Kidney (tissue), 13 donors: ENCODE measurements at regions not wholly inside any gene's neighbourhood (a gene's known extent, or its start where the extent isn't known, plus 50 kb on each side); places are given as distances from the start of the nearest gene placed in this dataset.

Experiments
- DNase-seq, 5 donors: peaks; one replicate each; pipeline ENCODE4 v3.0.0-alpha.2; 2013 to 2020
- FAIRE-seq: peaks from 2 replicates; lab custom pipeline; 2012; peaks lifted over from hg19 to GRCh38; lab: Jason Lieb, UNC
- H3K27ac ChIP-seq, 2 donors: one replicate each; pipeline ENCODE4 v1.7.0; 2013; ENCODE audit warnings: low read depth in 2 of 2, low read length in 2 of 2, inconsistent platforms in 1 of 2
- H3K27me3 ChIP-seq: one replicate; pipeline ENCODE4 v1.7.1; 2013; ENCODE audit warnings: low read length, inconsistent platforms; ENCODE audit not compliant: control insufficient read depth, insufficient read depth
- H3K36me3 ChIP-seq, 3 donors: one replicate each; pipeline versions ENCODE4 v1.7.0 to v1.7.1; 2013; ENCODE audit warnings: low read length in 3 of 3, control low read depth in 1 of 3, inconsistent platforms in 1 of 3; ENCODE audit not compliant: insufficient read depth in 3 of 3, control insufficient read depth in 2 of 3
- H3K4me1 ChIP-seq, 3 donors: one replicate each; pipeline versions ENCODE4 v1.7.0 to v1.7.1; 2013; ENCODE audit warnings: low read length in 3 of 3, inconsistent platforms in 1 of 3, low read depth in 1 of 3; ENCODE audit not compliant: control insufficient read depth in 2 of 3, insufficient read depth in 2 of 3
- H3K4me3 ChIP-seq, 3 donors: one replicate each; pipeline versions ENCODE4 v1.7.0 to v1.8.1; 2013; ENCODE audit warnings: low read length in 3 of 3, control low read depth in 1 of 3, inconsistent platforms in 1 of 3
- H3K9ac ChIP-seq, 3 donors: one replicate each; pipeline versions ENCODE4 v1.7.0 to v1.7.1; 2013; ENCODE audit warnings: low read length in 3 of 3, control low read depth in 1 of 3, inconsistent platforms in 1 of 3
- H3K9me3 ChIP-seq, 3 donors: one replicate each; pipeline versions ENCODE4 v1.7.0 to v1.7.1; 2013; ENCODE audit warnings: low read length in 3 of 3, control low read depth in 1 of 3, inconsistent platforms in 1 of 3; ENCODE audit not compliant: control insufficient read depth in 2 of 3, insufficient read depth in 1 of 3
- intact Hi-C: fragments of 100-400 bp; cut with DNase I; formaldehyde crosslinking; loops from one replicate; pipeline ENCODE4 v1.11.1; 2022
- TF ChIP-seq, protein P1 (sequence below): IDR thresholded peaks from 3 replicates; pipeline ENCODE4 v1.5.1; 2012; ENCODE audit warnings: mild to moderate bottlenecking, moderate library complexity, borderline replicate concordance; ENCODE audit not compliant: insufficient read depth; ENCODE audit errors: extremely low read depth
- donor health status: control.
- donor health status: control.
- donor health status: control.
- donor health status: control.
- donor health status: control.
- donor health status: DM: yes; HTN: yes; CAD: no.
- donor health status: Normal renal cell carcinoma (clear cell type).

DNA sequence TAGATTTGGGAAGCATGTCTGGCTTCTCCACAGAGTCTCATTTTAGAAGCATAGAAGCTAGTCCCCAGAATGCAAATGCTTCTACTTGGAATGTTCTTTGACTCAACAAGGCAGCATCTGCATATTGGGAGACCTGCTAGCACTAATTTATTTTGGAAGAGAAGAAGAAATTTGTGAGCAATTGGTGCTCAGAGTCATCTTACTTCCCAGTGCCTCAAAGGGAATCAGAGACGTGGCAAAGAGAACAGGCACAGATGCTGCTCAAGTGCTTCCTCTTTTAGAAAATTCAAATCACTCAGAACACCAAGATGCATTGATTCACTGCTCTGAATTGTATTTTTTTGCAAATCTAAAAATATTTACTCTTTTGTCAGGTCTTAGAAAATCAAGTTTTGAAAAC is 255.7 kb downstream of the BRINP2 start:
- DNase-seq (no peak), FAIRE-seq (no peak)
- TF ChIP-seq, protein P1, sequence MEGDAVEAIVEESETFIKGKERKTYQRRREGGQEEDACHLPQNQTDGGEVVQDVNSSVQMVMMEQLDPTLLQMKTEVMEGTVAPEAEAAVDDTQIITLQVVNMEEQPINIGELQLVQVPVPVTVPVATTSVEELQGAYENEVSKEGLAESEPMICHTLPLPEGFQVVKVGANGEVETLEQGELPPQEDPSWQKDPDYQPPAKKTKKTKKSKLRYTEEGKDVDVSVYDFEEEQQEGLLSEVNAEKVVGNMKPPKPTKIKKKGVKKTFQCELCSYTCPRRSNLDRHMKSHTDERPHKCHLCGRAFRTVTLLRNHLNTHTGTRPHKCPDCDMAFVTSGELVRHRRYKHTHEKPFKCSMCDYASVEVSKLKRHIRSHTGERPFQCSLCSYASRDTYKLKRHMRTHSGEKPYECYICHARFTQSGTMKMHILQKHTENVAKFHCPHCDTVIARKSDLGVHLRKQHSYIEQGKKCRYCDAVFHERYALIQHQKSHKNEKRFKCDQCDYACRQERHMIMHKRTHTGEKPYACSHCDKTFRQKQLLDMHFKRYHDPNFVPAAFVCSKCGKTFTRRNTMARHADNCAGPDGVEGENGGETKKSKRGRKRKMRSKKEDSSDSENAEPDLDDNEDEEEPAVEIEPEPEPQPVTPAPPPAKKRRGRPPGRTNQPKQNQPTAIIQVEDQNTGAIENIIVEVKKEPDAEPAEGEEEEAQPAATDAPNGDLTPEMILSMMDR = no peak
- Histone ChIP-seq H3K9ac (no peak overlapping the region), H3K9me3 (no peaks in the 10 kb centered on the region), H3K4me3 (no peak overlapping the region), H3K36me3 (no peaks in the 10 kb centered on the region), H3K27ac (no peak overlapping the region), H3K4me1 (no peaks in the 10 kb centered on the region), H3K27me3 (no peaks in the 10 kb centered on the region)
- intact Hi-C loops = no loop called here

DNA sequence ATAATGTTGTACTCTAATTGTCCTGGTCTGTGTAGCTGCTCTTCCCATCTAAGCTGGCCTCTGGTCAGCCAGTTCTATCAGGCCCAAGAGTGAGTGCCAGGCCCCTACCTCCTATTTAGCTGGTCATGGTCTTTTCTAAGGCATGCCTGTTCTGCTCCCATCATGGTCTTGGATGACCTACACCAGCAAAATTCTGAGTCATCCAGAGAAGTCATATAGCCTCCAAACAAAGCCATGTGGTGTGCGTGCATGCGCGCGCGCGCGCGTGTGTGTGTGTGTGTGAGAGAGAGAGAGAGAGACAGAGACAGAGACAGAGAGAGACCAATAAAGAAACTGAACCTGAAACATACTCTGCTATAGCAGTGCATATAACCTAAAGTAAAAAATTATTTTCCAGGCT is 254.4 kb downstream of the BRINP2 start:
- Histone ChIP-seq H3K9me3 (no peaks in the 10 kb centered on the region), H3K4me3 (no peak overlapping the region), H3K27ac (no peak overlapping the region), H3K27me3 (no peaks in the 10 kb centered on the region), H3K36me3 (no peaks in the 10 kb centered on the region), H3K9ac (no peak overlapping the region), H3K4me1 (no peaks in the 10 kb centered on the region)
- DNase-seq = no peak
- intact Hi-C loops = no loop called here
- TF ChIP-seq, protein P1 = no peak
- no peak for FAIRE-seq

DNA sequence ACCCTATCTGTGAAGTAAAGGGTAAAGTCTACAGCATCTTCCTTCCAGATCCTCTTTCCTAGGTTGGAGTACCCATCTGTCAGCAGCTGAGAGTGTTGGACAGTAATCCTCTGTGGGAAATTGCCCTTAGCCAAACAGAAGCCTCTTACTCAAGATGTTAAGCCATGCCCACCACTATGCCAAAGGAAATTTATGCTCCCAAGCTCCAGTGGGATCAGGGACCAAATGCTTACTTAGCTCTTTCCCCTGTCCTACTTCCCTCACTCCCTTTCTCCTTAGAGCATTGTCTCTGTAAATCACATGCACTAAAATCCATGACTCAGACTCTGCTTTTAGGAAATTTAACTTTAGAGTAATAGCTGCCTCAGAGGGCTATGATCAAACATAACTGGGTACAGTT is 254.0 kb downstream of the BRINP2 start:
- H3K9ac ChIP-seq = no peak overlapping the region
- no peaks in the 10 kb centered on the region for H3K36me3 ChIP-seq
- H3K27me3 ChIP-seq = no peaks in the 10 kb centered on the region
- no peak overlapping the region for H3K27ac ChIP-seq
- intact Hi-C loops = no loop called here
- peak in 2 of 5 donors; percentile 6 to 13 for DNase-seq
- no peak for FAIRE-seq
- TF ChIP-seq, protein P1 = no peak
- H3K9me3 ChIP-seq = no peaks in the 10 kb centered on the region
- H3K4me1 ChIP-seq = no peaks in the 10 kb centered on the region
- H3K4me3 ChIP-seq = no peak overlapping the region

DNA sequence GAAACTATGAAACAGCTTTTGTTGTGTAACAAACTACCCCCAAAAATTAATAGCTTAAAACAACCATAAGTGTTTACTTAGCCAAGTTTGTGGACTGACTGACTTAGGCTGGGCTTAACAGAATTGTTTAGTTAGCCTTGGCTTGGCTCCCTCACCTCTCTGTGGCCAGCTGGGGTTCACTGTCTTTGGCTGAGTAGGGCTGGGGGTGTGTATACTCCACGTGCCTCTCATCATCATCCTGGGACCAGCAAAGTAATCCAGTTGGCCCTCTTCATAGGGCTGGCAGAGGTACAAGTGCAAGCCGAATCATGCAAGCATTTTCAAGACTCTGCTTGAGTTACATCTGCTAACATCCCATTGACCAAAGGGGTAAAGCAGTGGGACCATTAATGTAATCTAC is 252.3 kb downstream of the BRINP2 start:
- Histone ChIP-seq H3K9ac (no peak overlapping the region), H3K4me3 (no peak overlapping the region), H3K36me3 (no peaks in the 10 kb centered on the region), H3K4me1 (no peaks in the 10 kb centered on the region), H3K9me3 (peaks cover 0 to under 1% (median 0%) of the 10 kb centered on the region in 3 donors), H3K27me3 (no peaks in the 10 kb centered on the region), H3K27ac (no peak overlapping the region)
- no peak for FAIRE-seq
- DNase-seq = no peak
- intact Hi-C loops = no loop called here
- TF ChIP-seq, protein P1 = no peak
